T47D (cell line): ENCODE measurements at regions not wholly inside any gene's neighbourhood (a gene's known extent, or its start where the extent isn't known, plus 50 kb on each side); places are given as distances from the start of the nearest gene placed in this dataset.
"Not testable (repeated sequence)": the region's sequence is repeated elsewhere in the genome, so short reads cannot be mapped to it uniquely, and the experiment has no call there.

Experiments
- DNase-seq, 2 experiments: peaks; one replicate each; pipeline versions ENCODE4 v3.0.0 to v3.0.0-alpha.2; 2011 to 2012; ENCODE audit warnings: low read depth in 1 of 2, low spot score in 1 of 2
- JUND ChIP-seq: IDR thresholded peaks from 2 replicates; pipeline ENCODE4 v1.6.1; 2012; ENCODE audit warnings: low read depth
- in situ Hi-C: cut with HindIII; loops from 2 replicates; pipeline ENCODE4 v1.10.0; 2016; ENCODE audit warnings: low sequenced_read_pairs, low pct_unique_long_range_greater_than_20kb

- in situ Hi-C loops = no loop called here
- no peak for TF ChIP-seq JUND
- DNase-seq = no peak
Measured at GRCh38 chr10:33657154-33657908, 322.9 kb upstream of the NRP1 start.

GRCh38 chr10:33655921-33656320, 321.5 kb upstream of the NRP1 start:
- no peak for TF ChIP-seq JUND
- in situ Hi-C loops = no loop called here
- no peak for DNase-seq

- DNase-seq = no peak
Measured at GRCh38 chr10:33655165-33655815, 320.8 kb upstream of the NRP1 start.

GRCh38 chr10:33653584-33654367, 319.3 kb upstream of the NRP1 start:
- in situ Hi-C loops = no loop called here
- TF ChIP-seq JUND = no peak
- DNase-seq = no peak

More at GRCh38 chr10:33655165-33655815, 320.8 kb upstream of the NRP1 start:
- TF ChIP-seq JUND = no peak
- in situ Hi-C loops = no loop called here

GRCh38 chr10:33652870-33653269, 318.4 kb upstream of the NRP1 start:
- no peak for TF ChIP-seq JUND
- in situ Hi-C loops = no loop called here
- DNase-seq = no peak

- in situ Hi-C loops, DNase-seq: not testable (repeated sequence)
Measured at GRCh38 chr10:33650131-33650530, 315.7 kb upstream of the NRP1 start.

GRCh38 chr10:33643042-33643441, 308.6 kb upstream of the NRP1 start:
- no peak for DNase-seq

GRCh38 chr10:33638891-33639290, 304.4 kb upstream of the NRP1 start:
- no peak for TF ChIP-seq JUND
- no peak for DNase-seq
- in situ Hi-C loops = no loop called here

More at GRCh38 chr10:33643042-33643441, 308.6 kb upstream of the NRP1 start:
- TF ChIP-seq JUND = no peak
- in situ Hi-C loops = no loop called here

GRCh38 chr10:33638374-33638773, 303.9 kb upstream of the NRP1 start:
- TF ChIP-seq JUND = no peak
- no peak for DNase-seq
- in situ Hi-C loops = no loop called here

GRCh38 chr10:33635967-33636515, 301.6 kb upstream of the NRP1 start:
- in situ Hi-C loops = no loop called here
- TF ChIP-seq JUND = no peak
- no peak for DNase-seq

GRCh38 chr10:33632432-33632831, 298.0 kb upstream of the NRP1 start:
- TF ChIP-seq JUND = no peak
- DNase-seq = no peak
- in situ Hi-C loops = no loop called here

- in situ Hi-C loops = no loop called here
- no peak for DNase-seq
- TF ChIP-seq JUND = no peak
Measured at GRCh38 chr10:33631991-33632390, 297.5 kb upstream of the NRP1 start.

GRCh38 chr10:33630761-33631160, 296.3 kb upstream of the NRP1 start:
- no peak for TF ChIP-seq JUND
- in situ Hi-C loops = no loop called here
- DNase-seq = no peak
